Activated T-helper 2 cell treated with anti-CD3 and anti-CD28 coated beads, Interferon-gamma antibody, Interleukin-2, Interleukin-4, amounts not matched to agents 10 μg/mL and 5 μg/mL and 100 μg/mL, durations not matched to agents 14 hours and 24 hours and 36 hours (primary cell): ENCODE measurements at regions not wholly inside any gene's neighbourhood (a gene's known extent, or its start where the extent isn't known, plus 50 kb on each side); places are given as distances from the start of the nearest gene placed in this dataset.

Experiments used
- DNase-seq: peaks from one replicate; pipeline ENCODE4 v3.0.0; 2021; ENCODE audit warnings: low spot score
- H3K27ac Mint-ChIP-seq: one replicate; pipeline ENCODE4 v1.8.0; 2021; ENCODE audit warnings: mixed read lengths
- H3K27me3 Mint-ChIP-seq: one replicate; pipeline ENCODE4 v1.8.0; 2021; ENCODE audit warnings: low read depth, mixed read lengths
- H3K36me3 Mint-ChIP-seq: one replicate; pipeline ENCODE4 v1.8.0; 2021; ENCODE audit warnings: low read depth, mixed read lengths
- H3K4me1 Mint-ChIP-seq: one replicate; pipeline ENCODE4 v1.8.0; 2021; ENCODE audit warnings: low read depth, mixed read lengths
- H3K4me3 Mint-ChIP-seq: one replicate; pipeline ENCODE4 v1.8.0; 2021; ENCODE audit warnings: low read depth, mild to moderate bottlenecking, moderate library complexity, mixed read lengths
- H3K9me3 Mint-ChIP-seq: one replicate; pipeline ENCODE4 v1.8.0; 2021; ENCODE audit warnings: mixed read lengths
- intact Hi-C: fragments of 100-400 bp; cut with micrococcal nuclease; formaldehyde crosslinking; loops from one replicate; pipeline ENCODE4 v1.15.1; 2023

GRCh38 chr6:4351520-4352321, 216.3 kb upstream of the ECI2 start:
- H3K4me1 Mint-ChIP-seq: no peaks in the 10 kb centered on the region
- H3K36me3 Mint-ChIP-seq: no peaks in the 10 kb centered on the region
- H3K9me3 Mint-ChIP-seq: peaks cover 4% of the 10 kb centered on the region
- no peak overlapping the region for H3K4me3 Mint-ChIP-seq
- DNase-seq: no peak
- H3K27me3 Mint-ChIP-seq: no peaks in the 10 kb centered on the region
- intact Hi-C loops: no loop called here
- H3K27ac Mint-ChIP-seq: no peak overlapping the region

GRCh38 chr6:4350567-4351519, 215.5 kb upstream of the ECI2 start:
- H3K4me1 Mint-ChIP-seq: no peaks in the 10 kb centered on the region
- no peaks in the 10 kb centered on the region for H3K36me3 Mint-ChIP-seq
- no peak for DNase-seq
- no peak overlapping the region for H3K27ac Mint-ChIP-seq
- peaks cover under 1% of the 10 kb centered on the region for H3K9me3 Mint-ChIP-seq
- H3K4me3 Mint-ChIP-seq: no peak overlapping the region
- intact Hi-C loops: no loop called here
- H3K27me3 Mint-ChIP-seq: no peaks in the 10 kb centered on the region

DNA sequence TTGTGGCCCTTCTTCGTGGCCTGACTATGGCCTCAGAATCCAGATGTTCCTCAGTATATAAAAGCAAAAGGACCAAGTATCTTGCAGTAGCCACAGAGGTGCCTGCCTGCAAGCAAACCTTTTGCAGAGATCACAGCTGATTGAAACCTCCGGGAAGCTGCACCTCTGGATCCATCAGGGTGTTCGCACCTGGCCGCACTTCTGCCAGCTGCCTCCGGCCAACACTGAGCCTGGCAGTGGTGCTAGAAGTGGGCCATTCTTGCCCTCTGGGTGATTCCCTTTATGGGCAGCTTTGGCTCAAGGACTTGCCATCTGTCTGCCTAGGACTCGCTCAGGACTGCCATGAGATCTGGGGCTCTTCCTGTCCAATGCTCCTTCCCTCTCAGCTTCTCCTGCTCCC, 214.6 kb upstream of the ECI2 start:
- Mint-ChIP-seq H3K4me1 (no peaks in the 10 kb centered on the region), H3K36me3 (no peaks in the 10 kb centered on the region), H3K4me3 (no peak overlapping the region), H3K27ac (no peak overlapping the region), H3K27me3 (no peaks in the 10 kb centered on the region), H3K9me3 (no peaks in the 10 kb centered on the region)
- intact Hi-C loops: no loop called here
- DNase-seq: no peak

- no peaks in the 10 kb centered on the region for H3K4me1 Mint-ChIP-seq
Measured at GRCh38 chr6:4349323-4349722, 213.9 kb upstream of the ECI2 start.

DNA sequence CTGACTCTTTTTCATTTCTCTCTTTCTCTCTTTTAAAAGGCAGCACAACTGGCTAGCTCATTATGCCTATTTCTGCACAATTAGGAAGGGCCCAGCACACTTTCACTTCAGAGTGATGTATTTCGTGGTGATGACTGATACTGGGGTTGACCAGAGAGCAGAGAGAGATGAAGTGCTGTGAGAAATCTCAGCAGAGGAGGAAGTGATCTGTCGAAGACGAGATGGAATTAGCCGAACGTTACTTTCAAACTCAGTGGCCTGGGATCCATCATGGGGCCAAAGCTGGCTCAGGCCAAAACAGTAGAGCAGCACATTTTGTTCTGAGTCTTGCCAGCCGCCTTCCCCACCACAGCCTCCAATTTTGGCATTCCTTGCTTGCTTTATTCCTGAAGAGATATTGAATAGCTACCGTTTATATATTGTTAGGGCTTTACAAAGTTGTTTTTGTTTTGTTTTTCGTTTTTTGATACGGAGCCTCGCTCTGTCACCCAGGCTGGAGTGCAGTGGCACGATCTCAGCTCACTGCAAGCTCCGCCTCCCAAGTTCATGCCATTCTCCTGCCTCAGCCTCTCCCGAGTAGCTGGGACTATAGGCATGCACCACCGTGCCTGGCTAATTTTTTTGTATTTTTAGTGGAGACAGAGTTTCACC, 213.2 kb upstream of the ECI2 start:
- no peak for DNase-seq
- no peak overlapping the region for H3K27ac Mint-ChIP-seq
- H3K27me3 Mint-ChIP-seq: no peaks in the 10 kb centered on the region
- H3K9me3 Mint-ChIP-seq: no peaks in the 10 kb centered on the region
- intact Hi-C loops: no loop called here
- H3K4me1 Mint-ChIP-seq: no peaks in the 10 kb centered on the region
- H3K4me3 Mint-ChIP-seq: no peak overlapping the region
- H3K36me3 Mint-ChIP-seq: no peaks in the 10 kb centered on the region

More at GRCh38 chr6:4349323-4349722, 213.9 kb upstream of the ECI2 start:
- intact Hi-C loops: no loop called here
- H3K4me3 Mint-ChIP-seq: no peak overlapping the region
- no peaks in the 10 kb centered on the region for H3K9me3 Mint-ChIP-seq
- no peaks in the 10 kb centered on the region for H3K36me3 Mint-ChIP-seq
- DNase-seq: no peak
- H3K27me3 Mint-ChIP-seq: no peaks in the 10 kb centered on the region
- H3K27ac Mint-ChIP-seq: no peak overlapping the region

- no peak for DNase-seq
- intact Hi-C loops: no loop called here
- Mint-ChIP-seq H3K27ac (no peak overlapping the region), H3K36me3 (no peaks in the 10 kb centered on the region), H3K27me3 (no peaks in the 10 kb centered on the region), H3K4me3 (no peak overlapping the region), H3K9me3 (no peaks in the 10 kb centered on the region), H3K4me1 (no peaks in the 10 kb centered on the region)
Measured at GRCh38 chr6:4347877-4348276, 212.5 kb upstream of the ECI2 start.

GRCh38 chr6:4346659-4347333, 211.4 kb upstream of the ECI2 start:
- Mint-ChIP-seq H3K36me3 (no peaks in the 10 kb centered on the region), H3K4me3 (no peak overlapping the region), H3K27me3 (no peaks in the 10 kb centered on the region), H3K27ac (no peak overlapping the region), H3K4me1 (no peaks in the 10 kb centered on the region), H3K9me3 (no peaks in the 10 kb centered on the region)
- DNase-seq: no peak
- intact Hi-C loops: no loop called here

GRCh38 chr6:4345543-4345942, 210.2 kb upstream of the ECI2 start:
- no peak overlapping the region for H3K4me3 Mint-ChIP-seq
- intact Hi-C loops: no loop called here

DNA sequence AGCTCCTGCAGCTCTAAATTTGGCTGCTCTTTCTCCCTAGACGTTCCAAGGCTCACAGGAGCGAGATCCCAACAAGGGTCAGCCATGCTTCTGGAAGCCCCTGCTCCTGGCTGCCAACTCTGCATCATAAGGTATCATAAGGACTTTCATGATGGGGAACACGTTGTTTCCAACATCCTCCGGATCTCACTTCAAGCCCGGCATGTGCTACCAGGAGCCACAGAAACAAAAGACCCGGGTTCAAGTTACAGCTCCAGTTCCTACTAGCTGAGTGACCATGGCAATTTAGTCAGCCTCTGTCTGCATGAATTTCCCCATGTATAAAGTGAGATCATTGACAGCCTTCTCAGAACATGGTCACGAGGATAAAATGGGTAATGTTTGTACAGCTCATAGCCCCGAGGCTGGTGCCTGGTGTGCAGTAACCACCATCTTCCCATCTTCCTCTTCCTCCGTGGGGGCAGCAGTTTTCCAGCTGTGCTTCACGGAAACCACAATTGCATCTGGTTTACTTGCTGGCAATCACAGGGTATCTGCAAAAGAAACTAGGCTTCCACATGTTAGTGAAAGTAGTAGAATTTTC, 209.0 kb upstream of the ECI2 start:
- H3K4me3 Mint-ChIP-seq: no peak overlapping the region
- no peaks in the 10 kb centered on the region for H3K36me3 Mint-ChIP-seq
- no peaks in the 10 kb centered on the region for H3K27me3 Mint-ChIP-seq
- H3K27ac Mint-ChIP-seq: no peak overlapping the region
- no peak for DNase-seq
- intact Hi-C loops: no loop called here
- no peaks in the 10 kb centered on the region for H3K4me1 Mint-ChIP-seq
- H3K9me3 Mint-ChIP-seq: no peaks in the 10 kb centered on the region

More at GRCh38 chr6:4345543-4345942, 210.2 kb upstream of the ECI2 start:
- no peak for DNase-seq
- no peaks in the 10 kb centered on the region for H3K27me3 Mint-ChIP-seq
- H3K27ac Mint-ChIP-seq: no peak overlapping the region
- no peaks in the 10 kb centered on the region for H3K36me3 Mint-ChIP-seq
- no peaks in the 10 kb centered on the region for H3K4me1 Mint-ChIP-seq
- no peaks in the 10 kb centered on the region for H3K9me3 Mint-ChIP-seq

DNA sequence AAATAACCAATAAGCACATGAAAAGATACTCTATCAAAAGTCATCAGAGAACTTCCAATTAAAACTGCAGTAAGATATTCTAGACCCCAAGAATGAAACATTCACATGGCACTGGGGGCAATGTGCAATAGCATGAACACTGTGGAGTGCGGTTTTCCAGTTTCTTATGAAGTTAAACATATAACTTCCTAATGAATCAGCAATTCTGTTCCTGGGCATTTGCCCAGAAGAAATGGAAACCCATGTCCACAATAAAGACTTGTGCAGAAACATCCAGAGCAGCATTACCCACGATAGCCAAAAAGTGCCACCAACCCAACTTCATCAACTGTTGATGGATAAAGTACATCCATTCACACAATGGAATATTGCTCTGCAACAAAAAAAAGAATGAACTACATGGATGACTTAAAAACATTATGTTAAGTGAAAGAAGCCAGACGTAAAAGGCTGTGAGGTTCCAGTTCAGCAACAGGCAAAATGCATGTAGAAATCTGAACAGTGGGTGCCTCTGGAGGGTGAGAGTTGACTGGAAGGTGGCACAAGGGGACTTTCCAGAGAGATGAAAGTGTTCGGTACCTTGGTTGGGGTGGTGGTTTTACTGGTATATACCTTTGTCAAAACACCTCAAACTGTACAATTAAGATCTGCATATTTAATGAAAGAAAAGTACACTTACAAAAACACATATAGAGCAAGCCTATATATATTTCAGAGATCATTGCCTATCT, 207.2 kb upstream of the ECI2 start:
- no peaks in the 10 kb centered on the region for H3K9me3 Mint-ChIP-seq
- no peaks in the 10 kb centered on the region for H3K27me3 Mint-ChIP-seq
- H3K4me1 Mint-ChIP-seq: no peaks in the 10 kb centered on the region
- H3K27ac Mint-ChIP-seq: no peak overlapping the region
- no peak for DNase-seq
- H3K36me3 Mint-ChIP-seq: no peaks in the 10 kb centered on the region
- intact Hi-C loops: no loop called here
- H3K4me3 Mint-ChIP-seq: no peak overlapping the region

DNA sequence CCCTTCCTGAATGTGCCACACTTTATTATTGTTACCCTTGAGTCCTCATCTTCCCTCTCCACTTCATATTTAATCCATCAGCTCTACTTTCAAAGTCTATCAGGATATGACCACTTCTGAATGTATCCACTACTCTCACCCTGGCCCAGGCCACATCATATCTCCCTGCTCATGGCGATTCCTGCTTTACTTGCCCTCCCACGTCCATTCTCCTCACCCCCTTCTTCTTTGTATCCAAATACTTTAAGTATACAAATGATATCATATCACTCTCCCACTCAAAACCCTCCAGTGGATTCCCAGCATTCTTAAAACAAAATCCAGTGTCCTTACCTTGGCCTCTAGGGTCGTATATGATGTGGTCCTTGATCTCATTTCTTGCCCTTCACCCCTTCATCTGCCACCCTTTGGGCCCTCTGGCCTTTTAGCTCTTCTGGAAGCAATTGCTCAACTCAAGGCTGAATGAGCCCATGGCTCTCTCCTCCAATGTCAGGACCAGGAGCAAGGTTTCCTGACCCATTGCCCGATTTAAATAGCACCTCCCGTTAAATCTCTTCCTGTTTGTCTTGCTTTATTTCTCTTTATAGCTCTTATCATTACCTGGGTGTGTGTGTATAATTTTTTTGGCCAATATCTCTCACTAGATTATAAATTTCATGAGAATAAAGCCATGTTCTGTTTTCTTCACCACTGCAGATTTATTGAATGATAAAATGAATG, 205.9 kb upstream of the ECI2 start:
- H3K36me3 Mint-ChIP-seq: no peaks in the 10 kb centered on the region
- no peak for DNase-seq
- no peak overlapping the region for H3K4me3 Mint-ChIP-seq
- H3K9me3 Mint-ChIP-seq: no peaks in the 10 kb centered on the region
- H3K27me3 Mint-ChIP-seq: no peaks in the 10 kb centered on the region
- intact Hi-C loops: no loop called here
- no peak overlapping the region for H3K27ac Mint-ChIP-seq
- no peaks in the 10 kb centered on the region for H3K4me1 Mint-ChIP-seq
